ENCODE measurements at regions not wholly inside any gene's neighbourhood (a gene's known extent, or its start where the extent isn't known, plus 50 kb on each side); places are given as distances from the start of the nearest gene placed in this dataset.

DNA sequence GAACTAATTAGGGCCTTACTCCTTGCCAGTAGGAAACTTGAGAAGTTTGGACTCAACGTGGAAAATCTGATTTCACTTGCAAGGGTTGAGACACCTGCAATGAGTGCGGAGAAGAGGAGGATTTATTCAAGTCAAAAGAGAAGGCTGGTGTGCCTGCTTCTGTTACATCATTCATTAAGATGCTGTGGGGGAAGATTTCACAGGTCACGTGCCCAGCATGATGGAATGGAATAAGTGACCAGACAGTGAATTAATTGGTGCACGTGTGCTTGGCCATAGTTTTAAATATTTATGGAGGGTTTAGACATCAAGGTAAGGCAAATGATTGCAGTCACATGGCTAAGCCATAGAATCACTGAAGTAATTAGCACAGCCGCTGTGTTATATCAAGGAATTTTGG lies 155.0 kb downstream of the C7orf25 start (continued):
- TF ChIP-seq, protein P1, sequence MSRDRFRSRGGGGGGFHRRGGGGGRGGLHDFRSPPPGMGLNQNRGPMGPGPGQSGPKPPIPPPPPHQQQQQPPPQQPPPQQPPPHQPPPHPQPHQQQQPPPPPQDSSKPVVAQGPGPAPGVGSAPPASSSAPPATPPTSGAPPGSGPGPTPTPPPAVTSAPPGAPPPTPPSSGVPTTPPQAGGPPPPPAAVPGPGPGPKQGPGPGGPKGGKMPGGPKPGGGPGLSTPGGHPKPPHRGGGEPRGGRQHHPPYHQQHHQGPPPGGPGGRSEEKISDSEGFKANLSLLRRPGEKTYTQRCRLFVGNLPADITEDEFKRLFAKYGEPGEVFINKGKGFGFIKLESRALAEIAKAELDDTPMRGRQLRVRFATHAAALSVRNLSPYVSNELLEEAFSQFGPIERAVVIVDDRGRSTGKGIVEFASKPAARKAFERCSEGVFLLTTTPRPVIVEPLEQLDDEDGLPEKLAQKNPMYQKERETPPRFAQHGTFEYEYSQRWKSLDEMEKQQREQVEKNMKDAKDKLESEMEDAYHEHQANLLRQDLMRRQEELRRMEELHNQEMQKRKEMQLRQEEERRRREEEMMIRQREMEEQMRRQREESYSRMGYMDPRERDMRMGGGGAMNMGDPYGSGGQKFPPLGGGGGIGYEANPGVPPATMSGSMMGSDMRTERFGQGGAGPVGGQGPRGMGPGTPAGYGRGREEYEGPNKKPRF (IDR thresholded peaks at IDR 0.05; ENCODE audit: low read depth, low read length), result no peak
- TF ChIP-seq ZNF707 (CRISPR knock-in tag; conservative IDR thresholded peaks at IDR 0.05) (no peak), WHSC1 (IDR thresholded peaks at IDR 0.05; ENCODE audit: low read length) (no peak)
- TF ChIP-seq, protein P2, sequence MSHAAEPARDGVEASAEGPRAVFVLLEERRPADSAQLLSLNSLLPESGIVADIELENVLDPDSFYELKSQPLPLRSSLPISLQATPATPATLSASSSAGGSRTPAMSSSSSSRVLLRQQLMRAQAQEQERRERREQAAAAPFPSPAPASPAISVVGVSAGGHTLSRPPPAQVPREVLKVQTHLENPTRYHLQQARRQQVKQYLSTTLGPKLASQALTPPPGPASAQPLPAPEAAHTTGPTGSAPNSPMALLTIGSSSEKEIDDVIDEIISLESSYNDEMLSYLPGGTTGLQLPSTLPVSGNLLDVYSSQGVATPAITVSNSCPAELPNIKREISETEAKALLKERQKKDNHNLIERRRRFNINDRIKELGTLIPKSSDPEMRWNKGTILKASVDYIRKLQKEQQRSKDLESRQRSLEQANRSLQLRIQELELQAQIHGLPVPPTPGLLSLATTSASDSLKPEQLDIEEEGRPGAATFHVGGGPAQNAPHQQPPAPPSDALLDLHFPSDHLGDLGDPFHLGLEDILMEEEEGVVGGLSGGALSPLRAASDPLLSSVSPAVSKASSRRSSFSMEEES (CRISPR knock-in tag; IDR thresholded peaks at IDR 0.05), result peak; percentile 21; the same call in 1 of the 2 replicates

DNA sequence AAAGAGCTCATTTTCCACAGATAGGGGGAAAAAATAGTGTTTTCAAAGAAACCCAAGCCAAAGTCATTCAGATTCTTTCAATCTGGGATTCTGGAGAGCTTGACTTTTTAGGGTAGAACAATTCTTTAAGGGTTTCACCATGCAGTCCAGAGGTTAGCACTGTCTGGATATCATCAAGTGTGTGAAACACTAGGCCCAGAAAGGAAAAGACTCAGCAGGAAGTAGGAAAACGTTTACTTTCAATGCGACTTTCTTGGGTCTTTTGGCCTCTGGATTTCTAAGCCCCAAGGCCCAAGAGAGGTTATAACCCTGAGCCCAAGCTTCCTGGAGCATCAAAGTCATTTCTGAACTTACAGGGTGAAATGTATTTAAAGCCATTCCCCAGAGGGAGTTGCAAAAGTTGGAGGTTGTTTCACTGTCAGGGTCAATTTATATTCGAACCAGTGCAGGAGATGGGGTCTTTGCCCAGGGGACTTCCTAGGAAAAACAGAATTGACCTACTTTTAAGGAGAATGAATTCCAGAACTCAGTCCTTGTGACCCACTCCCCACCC lies 158.0 kb downstream of the C7orf25 start:
- WGBS (ENCODE audit: insufficient coverage, low coverage, missing lambda C conversion rate), result 0% methylated on average over 3 of the region's 3 CpGs
- H3K27me3 ChIP-seq (ENCODE audit: control insufficient read depth in 2 of 2, insufficient read depth in 2 of 2, low read length in 2 of 2), result no peaks in the 10 kb centered on the region
- intact Hi-C loops (cut with micrococcal nuclease), result no loop called here
- H3K4me2 ChIP-seq (ENCODE audit: insufficient read depth, low read length), result no peak overlapping the region
- ChIA-PET POLR2A (interaction anchor here (1.0 kb wide), 2 partner anchors 9 to 122 kb away, joined by 3 to 4 read pairs; no protein-coding TSS in a partner anchor), CTCF (ENCODE audit: low intra/inter-chr PET ratio) (no interaction called here)
- ATAC-seq (no peak), DNase-seq (ENCODE audit: extremely low read depth in 1 of 4, low spot score in 3 of 4) (no peak), FAIRE-seq (no peak)
- H3K9ac ChIP-seq (ENCODE audit: insufficient read depth in 1 of 2, low read depth in 2 of 2, low read length in 2 of 2), result no peak overlapping the region
- H3K79me2 ChIP-seq (ENCODE audit: control insufficient read depth, insufficient read depth, low read length), result no peaks in the 10 kb centered on the region
- no peaks in the 10 kb centered on the region for H4K20me1 ChIP-seq (replicated peaks; ENCODE audit: control insufficient read depth, insufficient read depth, low read length)
- H3K9me1 ChIP-seq (ENCODE audit: control insufficient read depth, insufficient read depth, low read length), result no peaks in the 10 kb centered on the region
- in situ Hi-C loops (cut with MboI), result no loop called here
- TF ChIP-seq HDAC6 (IDR thresholded peaks at IDR 0.05; ENCODE audit: low read depth, low read length) (no peak), KDM4B (IDR thresholded peaks at IDR 0.05; ENCODE audit: borderline replicate concordance in 2 of 2, low read depth in 1 of 2) (no peak), ZFX (CRISPR knock-in tag; IDR thresholded peaks at IDR 0.05) (no peak), PTTG1 (tag; IDR thresholded peaks at IDR 0.05; ENCODE audit: low read depth) (no peak), ZFP1 (CRISPR knock-in tag; IDR thresholded peaks at IDR 0.05) (no peak)
- TF ChIP-seq, protein P3, sequence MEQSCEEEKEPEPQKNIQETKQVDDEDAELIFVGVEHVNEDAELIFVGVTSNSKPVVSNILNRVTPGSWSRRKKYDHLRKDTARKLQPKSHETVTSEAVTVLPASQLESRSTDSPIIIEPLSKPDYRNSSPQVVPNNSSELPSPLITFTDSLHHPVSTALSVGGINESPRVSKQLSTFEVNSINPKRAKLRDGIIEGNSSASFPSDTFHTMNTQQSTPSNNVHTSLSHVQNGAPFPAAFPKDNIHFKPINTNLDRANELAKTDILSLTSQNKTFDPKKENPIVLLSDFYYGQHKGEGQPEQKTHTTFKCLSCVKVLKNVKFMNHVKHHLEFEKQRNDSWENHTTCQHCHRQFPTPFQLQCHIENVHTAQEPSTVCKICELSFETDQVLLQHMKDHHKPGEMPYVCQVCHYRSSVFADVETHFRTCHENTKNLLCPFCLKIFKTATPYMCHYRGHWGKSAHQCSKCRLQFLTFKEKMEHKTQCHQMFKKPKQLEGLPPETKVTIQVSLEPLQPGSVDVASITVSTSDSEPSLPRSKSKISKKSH (CRISPR knock-in tag; IDR thresholded peaks at IDR 0.05), result no peak
- no peak overlapping the region for H3K4me3 ChIP-seq
- no TSS peak for BruUV-seq (replicated peaks)
- H2AFZ ChIP-seq (ENCODE audit: low read depth, low read length), result no peak overlapping the region
- no peaks in the 10 kb centered on the region for H3K4me1 ChIP-seq (replicated peaks in 1 of 2; ENCODE audit: control insufficient read depth in 2 of 2, insufficient read depth in 2 of 2, low read length in 2 of 2)
- no peaks in the 10 kb centered on the region for H3K36me3 ChIP-seq (ENCODE audit: control insufficient read depth, insufficient read depth, low read length)
- no peak overlapping the region for H3K27ac ChIP-seq (ENCODE audit: extremely low read depth, low read depth, low read length)
- no peaks in the 10 kb centered on the region for H3K9me3 ChIP-seq (replicated peaks; ENCODE audit: control insufficient read depth, insufficient read depth, low read depth, low read length)

Measured in K562 (cell line).